WI38 (cell line): ENCODE measurements at regions not wholly inside any gene's neighbourhood (a gene's known extent, or its start where the extent isn't known, plus 50 kb on each side); places are given as distances from the start of the nearest gene placed in this dataset.

Experiments
- H3K4me3 ChIP-seq: 2 replicates; pipeline ENCODE4 v1.5.1; 2011; ENCODE audit warnings: low read depth, mild to moderate bottlenecking, control low read depth, low read length
- CTCF ChIP-seq: IDR thresholded peaks from 2 replicates; pipeline ENCODE4 v1.5.1; 2012; ENCODE audit warnings: low read depth, mild to moderate bottlenecking, control low read depth, low read length

GRCh38 chr16:85374571-85374872 is 238.6 kb upstream of the GSE1 start:
- no peak for TF ChIP-seq CTCF
- H3K4me3 ChIP-seq, result no peak overlapping the region

- TF ChIP-seq CTCF, result no peak
- H3K4me3 ChIP-seq, result no peak overlapping the region
Measured at GRCh38 chr16:85375282-85375681, 237.8 kb upstream of the GSE1 start.

DNA sequence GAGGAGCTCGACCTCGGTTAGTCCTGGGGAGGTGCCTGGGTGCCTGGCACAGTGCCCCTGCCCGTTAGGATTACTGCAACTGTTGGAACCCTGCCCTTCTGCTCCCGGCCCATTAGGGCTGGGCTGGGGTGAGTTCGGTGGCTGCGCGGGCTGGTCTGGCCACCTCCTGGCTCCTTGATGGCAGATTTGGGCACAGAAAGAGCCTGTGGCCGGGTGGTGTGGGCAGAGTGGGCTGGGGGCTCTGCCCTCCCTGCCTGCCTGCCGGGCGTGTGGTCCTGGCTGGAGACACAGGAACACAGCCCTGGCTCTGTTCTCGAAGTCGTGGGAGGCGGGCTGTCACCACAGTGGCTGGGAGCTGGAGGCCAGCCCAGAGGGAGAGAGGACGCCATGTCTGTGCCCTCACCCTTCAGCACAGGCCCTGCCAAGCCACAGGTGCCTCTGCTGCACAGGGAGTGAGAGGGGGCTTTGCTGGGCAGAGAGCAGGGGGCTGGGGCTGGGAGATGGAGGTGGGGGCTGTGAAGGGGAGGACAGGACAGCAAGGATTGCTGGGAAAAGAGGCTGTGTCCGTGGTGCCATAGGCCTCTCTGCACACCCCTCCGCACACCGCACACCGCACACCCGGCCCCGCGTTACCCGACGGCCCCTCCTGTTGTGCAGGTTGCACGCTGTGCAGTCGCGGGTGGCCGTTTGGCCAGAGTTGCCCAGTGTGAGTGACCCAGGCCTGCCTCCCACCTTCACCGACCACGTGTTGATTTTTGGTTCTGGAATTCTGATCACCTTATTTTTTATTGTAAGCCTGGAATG is 236.6 kb upstream of the GSE1 start:
- H3K4me3 ChIP-seq, result no peak overlapping the region
- no peak for TF ChIP-seq CTCF

GRCh38 chr16:85377388-85378144 is 235.6 kb upstream of the GSE1 start:
- no peak for TF ChIP-seq CTCF
- no peak overlapping the region for H3K4me3 ChIP-seq

- no peak overlapping the region for H3K4me3 ChIP-seq
- TF ChIP-seq CTCF, result no peak
Measured at GRCh38 chr16:85378145-85379040, 234.7 kb upstream of the GSE1 start.

DNA sequence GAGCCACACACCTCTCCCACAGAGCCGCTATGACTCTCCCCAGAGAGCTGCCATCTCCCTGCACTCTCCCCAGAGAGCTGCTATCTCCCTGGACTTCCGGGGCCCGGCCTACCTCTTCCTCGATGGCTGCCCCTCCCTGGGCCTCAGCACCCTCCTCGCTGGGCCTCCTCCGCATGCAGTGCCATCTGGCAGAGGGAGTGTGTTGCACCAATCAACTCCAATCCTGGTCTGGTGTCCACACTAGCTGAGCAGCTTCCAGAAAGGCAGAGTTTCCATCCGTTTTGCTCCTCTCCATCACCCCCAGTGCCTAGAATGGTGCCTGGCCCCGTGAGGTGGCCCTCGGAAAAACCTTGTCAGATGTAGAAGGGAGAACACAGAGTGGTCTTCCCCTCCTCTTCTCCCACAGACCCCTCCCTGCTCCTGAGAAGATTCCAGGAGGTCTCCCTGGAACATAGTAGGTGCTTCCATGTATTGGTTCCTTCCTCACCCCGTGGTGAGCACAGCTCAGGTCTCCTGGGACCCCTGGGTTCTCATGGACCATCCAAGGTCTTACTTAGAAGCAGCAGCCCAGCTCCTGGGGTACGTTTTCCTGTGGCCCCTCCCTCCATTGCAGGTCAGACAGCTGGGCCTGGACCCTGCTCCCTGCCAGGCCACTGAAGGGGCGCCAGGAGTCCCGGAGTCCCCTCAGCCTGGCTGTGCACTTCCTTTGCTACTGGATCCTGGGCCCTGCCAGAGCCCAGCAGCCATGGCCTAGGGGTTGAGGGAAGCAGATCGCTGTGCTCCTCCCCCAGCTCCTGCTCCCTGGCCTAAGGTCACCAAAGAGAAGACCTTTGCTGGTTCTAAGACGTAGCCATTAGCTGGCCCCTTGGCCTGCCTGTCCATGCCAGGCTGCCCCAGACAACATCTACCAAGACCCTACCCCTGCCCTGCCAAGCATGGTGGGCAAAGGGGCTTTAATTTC is 233.8 kb upstream of the GSE1 start:
- no peak for TF ChIP-seq CTCF
- H3K4me3 ChIP-seq, result no peak overlapping the region
